GM19099 (cell line): ENCODE measurements at regions not wholly inside any gene's neighbourhood (a gene's known extent, or its start where the extent isn't known, plus 50 kb on each side); places are given as distances from the start of the nearest gene placed in this dataset.

Experiments used
- POLR2A ChIP-seq: IDR thresholded peaks from 3 replicates; pipeline ENCODE4 v1.6.1; 2011; ENCODE audit warnings: low read depth; ENCODE audit not compliant: insufficient read length; ENCODE audit errors: extremely low read depth

DNA sequence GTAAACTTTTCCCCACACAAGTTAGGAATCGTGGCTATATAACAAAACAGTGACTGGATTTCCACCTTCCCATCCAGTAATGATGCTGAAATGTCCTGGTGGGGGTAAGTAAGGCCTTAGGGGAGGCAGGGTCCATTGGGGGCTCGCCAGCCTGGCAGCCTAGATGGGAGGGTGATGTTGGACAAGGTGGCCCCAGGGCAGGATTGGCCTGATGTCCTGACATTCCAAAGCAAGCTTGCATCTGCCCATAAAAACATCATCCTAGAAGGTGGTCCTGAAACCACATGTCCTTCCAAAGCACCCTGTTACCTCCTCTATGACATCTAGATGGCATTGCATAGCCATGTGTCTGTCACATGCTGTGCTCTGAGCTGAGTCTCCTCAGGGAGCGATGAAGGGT lies 54.1 kb upstream of the RAB6C start:
- TF ChIP-seq POLR2A = no peak

GRCh38 chr2:129927696-129928095 lies 51.8 kb upstream of the RAB6C start:
- no peak for TF ChIP-seq POLR2A

GRCh38 chr2:129929321-129930290 lies 49.9 kb upstream of the RAB6C start:
- TF ChIP-seq POLR2A = no peak
